Breast epithelium (tissue), 3 donors: ENCODE measurements at regions not wholly inside any gene's neighbourhood (a gene's known extent, or its start where the extent isn't known, plus 50 kb on each side); places are given as distances from the start of the nearest gene placed in this dataset.

Source experiments
- POLR2A ChIP-seq: fragments of 450-650 bp; IDR thresholded peaks from one replicate; pipeline ENCODE4 v1.6.1; 2016; ENCODE audit warnings: antibody characterized with exemption, mild to moderate bottlenecking, moderate library complexity
- TF ChIP-seq, protein P1 (sequence below), 3 donors: fragments of 450-650 bp; IDR thresholded peaks; one replicate each; pipeline ENCODE4 v1.5.1; 2016 to 2017; ENCODE audit warnings: antibody characterized with exemption in 3 of 3, mild to moderate bottlenecking in 3 of 3, moderate library complexity in 3 of 3

- TF ChIP-seq, protein P1, sequence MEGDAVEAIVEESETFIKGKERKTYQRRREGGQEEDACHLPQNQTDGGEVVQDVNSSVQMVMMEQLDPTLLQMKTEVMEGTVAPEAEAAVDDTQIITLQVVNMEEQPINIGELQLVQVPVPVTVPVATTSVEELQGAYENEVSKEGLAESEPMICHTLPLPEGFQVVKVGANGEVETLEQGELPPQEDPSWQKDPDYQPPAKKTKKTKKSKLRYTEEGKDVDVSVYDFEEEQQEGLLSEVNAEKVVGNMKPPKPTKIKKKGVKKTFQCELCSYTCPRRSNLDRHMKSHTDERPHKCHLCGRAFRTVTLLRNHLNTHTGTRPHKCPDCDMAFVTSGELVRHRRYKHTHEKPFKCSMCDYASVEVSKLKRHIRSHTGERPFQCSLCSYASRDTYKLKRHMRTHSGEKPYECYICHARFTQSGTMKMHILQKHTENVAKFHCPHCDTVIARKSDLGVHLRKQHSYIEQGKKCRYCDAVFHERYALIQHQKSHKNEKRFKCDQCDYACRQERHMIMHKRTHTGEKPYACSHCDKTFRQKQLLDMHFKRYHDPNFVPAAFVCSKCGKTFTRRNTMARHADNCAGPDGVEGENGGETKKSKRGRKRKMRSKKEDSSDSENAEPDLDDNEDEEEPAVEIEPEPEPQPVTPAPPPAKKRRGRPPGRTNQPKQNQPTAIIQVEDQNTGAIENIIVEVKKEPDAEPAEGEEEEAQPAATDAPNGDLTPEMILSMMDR (IDR thresholded peaks at IDR 0.05): no peak
- no peak for TF ChIP-seq POLR2A
These were observed 875.3 kb upstream of the SLITRK5 start for GRCh38 chr13:86795858-86796257.
